GM19324 (cell line): ENCODE measurements at regions not wholly inside any gene's neighbourhood (a gene's known extent, or its start where the extent isn't known, plus 50 kb on each side); places are given as distances from the start of the nearest gene placed in this dataset.

ENCODE experiments used
- ATAC-seq: cut with Tn5 transposase; IDR thresholded peaks from one replicate; pipeline ENCODE4 v1.9.1; 2021; ENCODE audit warnings: mild to moderate bottlenecking, moderate library complexity; ENCODE audit not compliant: unreplicated experiment, low FRiP score

DNA sequence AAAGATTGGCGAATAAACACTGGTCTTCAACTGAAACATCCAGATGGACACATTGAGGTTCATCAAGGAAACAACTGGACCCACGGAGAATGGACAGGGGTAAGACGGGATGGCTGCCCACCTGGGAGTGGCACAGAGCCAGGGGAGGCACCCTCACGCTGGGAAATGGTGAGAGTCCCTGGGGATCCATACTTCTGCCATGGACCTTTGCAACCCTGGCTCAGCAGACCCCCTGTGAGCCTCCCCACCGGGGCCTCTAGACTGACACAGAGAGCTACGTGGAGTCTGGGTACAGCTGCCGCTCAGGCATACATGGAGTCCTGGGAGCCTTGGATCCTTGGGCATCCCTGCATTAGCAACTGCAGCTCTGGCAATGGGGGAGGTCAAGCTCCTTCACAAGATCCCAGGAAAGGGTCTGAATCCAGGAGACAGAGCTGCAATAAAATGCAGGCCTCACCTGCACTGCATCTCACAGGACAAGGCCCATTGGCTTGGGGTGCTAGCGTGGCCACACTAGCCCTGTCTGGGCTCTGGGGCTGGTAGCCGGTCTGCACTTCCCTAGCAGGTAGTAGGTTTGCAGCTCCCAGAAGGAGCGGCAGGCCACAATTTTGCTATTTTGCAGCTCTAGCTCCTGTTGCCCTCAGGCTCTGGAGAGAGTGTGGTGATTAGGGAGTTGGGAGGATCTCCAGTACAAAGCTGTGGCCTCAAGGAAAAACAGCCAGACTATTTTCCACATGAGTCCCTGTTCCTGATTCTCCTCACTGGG is 496.4 kb upstream of the LRRC4C start:
- no peak for ATAC-seq

DNA sequence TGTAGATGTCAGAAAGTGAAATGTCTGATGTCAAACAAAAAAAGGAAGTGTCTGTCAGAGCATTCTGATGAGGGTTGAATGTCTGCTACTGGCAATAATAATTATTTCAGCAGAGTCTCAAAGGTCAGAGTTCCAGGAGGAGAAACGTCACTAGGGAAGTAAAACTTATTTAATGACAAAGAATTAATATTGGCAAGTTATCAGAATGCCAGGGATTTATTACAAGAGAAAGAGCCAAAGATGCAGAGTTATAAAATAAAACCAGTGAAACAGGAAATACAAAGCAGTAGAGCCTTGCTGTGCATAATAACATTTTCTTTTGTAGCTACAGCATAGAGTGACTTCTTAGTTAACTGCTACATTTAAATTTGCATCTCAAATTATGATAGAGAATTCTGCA is 504.0 kb upstream of the LRRC4C start:
- ATAC-seq: no peak

DNA sequence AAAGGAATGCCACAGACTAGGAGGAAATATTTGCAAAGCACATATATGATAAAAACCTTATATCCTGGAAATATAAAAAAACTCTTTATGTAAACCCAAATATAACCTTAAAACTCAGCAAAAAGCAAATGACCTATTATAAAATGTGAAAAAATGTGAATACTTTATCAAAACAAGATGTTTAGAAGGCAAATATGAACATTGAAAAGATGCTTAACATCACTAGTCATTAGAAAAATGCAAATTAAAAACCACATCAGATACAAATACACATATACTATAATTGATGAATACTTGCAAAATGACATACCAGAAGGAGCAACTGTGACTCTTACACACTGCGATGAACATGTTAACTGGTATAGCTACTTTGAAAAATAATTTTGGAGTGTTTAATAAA is 511.2 kb upstream of the LRRC4C start:
- ATAC-seq: no peak

DNA sequence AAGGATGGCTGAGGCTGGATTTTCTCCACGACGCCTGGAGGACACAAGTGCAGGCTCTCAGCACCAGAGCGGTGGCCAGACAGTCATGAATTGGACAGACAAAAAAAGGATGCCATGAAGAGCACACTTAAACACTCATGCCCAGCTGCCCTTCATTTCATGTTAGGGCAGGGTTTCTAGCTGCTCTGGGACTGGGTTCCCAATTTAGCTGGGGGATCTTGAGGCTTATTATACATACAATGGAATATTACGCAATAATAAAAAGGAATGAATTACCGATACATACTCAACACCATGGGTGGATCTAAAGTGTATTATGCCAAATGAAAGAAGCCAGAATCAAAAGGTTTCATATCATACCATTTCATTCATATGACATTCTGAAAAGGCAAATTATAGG is 512.1 kb upstream of the LRRC4C start:
- no peak for ATAC-seq

DNA sequence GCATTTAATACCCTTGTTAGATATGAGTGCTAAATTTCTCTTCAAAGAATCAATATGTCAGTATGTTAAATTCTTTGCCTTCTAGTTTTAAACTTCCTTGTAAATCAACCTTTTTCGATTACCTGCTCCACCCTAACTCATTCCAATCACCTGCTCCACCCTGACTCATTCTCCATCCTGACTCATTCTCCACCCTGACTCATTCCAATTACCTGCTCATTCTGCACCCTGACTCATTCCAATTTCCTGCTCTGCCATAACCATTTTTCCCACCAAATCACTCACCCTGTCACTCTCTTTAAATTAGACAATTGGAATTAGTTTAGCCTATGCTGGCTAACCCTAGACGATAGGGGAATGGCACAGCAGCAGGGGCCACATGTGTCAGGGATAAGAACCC is 519.5 kb upstream of the LRRC4C start:
- no peak for ATAC-seq

DNA sequence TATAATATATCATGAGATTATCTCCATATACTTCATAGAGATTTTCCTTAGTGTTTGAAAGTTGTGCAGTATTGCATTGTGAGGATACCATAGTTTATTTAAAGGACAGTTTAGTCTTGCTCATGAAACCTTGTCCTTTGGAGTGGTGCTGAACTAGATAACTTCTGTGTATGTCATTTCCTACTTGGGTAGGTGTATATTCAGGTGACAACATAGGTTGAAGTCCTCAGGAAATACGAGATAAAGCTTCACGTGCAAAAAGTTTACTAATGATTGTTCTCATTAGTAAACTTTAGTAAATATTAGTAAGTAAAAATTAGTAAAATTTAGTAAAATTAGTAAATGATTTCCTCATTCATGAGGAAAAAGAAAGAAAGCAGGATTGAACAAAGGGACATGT is 521.3 kb upstream of the LRRC4C start:
- no peak for ATAC-seq

DNA sequence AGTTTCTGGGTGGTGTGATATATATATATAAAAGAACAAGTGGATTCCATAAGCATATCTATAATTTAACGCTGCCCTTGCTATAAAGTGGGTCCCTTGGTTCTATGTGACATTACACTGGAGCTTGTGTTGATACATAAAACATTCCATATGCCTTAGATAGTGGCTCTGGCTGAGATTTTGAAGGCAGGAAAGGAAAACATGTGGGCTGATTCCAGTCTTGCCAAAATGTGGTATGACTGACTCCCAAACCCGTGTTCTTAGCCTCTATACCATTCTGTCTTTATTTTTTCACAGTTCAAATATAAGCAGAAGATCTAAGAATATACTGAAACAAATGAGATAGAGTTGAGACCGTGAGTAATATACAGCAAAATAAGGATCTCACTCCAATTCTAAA is 522.8 kb upstream of the LRRC4C start:
- no peak for ATAC-seq

DNA sequence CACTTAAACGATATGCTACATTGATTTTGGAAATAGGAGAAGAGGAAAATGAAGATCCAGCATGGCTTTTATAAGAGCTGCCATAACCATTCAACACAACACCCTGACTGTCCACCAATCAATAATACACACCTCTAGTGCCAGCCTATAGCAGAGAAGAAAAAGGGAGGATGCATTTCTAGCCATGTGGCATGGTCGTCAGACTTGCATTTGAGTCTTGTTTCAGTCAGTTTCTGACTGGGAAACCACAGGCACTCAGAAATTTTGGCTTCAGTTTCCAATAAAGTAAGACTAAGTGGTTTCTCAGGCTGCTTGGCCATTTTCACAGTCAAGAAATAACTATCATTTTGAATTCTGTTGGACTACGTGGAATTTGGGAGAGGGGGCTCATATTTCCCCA is 523.5 kb upstream of the LRRC4C start:
- ATAC-seq: no peak

DNA sequence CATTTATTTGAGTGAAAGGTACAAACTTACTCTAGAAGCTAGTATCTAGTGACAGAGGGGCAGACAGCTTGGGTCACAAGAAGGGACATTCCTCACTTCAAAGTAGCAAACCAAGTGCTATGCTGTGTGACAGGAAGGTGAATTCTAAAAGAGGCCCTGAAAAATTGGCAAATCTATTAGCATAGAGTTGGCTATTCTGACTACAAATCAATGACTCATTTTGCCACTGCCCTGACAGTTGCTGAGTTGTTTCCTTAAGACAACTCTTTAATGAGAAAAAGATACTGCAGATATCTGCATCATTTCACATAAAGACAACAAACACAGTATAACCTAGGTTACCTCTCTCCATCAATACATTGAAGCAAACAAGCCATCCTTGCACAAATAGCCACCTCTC is 524.0 kb upstream of the LRRC4C start:
- ATAC-seq: no peak

DNA sequence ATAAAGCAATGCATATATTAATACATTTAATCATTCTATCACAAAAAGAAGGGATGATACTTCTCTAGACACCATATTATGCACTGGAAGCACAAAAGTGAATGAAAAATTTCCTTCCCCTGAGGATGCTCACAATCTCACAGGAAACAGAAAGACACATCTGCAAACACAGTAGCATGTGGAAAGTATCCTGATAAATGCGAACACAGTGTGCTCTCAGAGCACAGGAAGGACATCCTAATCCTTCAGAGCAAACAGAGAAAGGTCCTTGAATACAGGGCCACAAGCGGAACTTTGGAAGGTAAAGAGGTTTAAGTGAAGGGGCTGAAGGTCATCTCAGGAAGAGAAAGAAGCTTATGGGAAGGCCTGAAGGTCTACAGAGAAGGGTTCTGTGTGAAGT is 524.6 kb upstream of the LRRC4C start:
- no peak for ATAC-seq

DNA sequence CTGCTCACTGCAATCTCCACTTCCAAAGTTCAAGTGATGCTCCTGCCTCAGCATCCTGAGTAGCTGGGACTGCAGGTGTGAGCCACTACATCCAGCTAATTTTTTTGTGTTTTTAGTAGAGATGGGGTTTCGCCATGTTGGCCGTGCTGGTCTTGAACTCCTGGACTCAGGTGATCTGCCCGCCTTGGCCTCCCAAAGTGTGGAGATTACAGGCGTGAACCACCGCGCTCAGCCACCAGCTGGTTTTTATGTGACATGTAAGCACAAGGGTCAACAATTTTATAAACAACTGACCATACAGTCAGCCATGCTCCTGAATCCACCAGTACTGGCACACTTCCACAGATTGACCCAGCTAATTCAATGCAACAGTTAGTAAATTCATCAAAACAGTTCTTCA is 526.3 kb upstream of the LRRC4C start:
- no peak for ATAC-seq

DNA sequence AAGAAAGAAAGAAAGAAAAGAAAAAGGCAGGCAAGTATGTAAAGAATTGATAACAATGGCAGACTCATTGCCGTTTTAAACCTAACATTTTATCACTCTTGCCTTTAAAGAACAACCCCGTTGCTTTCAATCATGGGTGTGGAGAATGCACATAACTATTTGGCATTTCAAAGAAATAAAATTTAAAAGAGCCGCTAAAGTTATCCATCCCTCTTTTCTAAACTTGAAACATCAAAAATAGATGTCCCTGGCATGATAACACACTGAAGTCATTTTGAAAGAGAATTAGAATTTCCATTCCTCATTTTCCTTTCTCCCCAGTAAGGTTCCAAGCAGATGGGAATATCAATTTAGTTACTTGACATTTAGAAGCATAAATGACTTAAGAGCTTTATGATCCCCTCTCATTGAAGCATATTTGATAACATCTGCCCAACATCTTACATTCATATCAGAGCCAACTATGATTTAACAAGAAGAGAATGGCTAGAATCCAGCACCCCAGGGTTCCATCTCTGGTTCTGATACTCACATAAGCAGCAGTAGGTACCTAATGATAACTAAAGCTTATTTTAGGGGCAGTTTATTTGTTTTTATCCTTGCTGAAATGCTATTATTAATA is 529.6 kb upstream of the LRRC4C start:
- no peak for ATAC-seq

DNA sequence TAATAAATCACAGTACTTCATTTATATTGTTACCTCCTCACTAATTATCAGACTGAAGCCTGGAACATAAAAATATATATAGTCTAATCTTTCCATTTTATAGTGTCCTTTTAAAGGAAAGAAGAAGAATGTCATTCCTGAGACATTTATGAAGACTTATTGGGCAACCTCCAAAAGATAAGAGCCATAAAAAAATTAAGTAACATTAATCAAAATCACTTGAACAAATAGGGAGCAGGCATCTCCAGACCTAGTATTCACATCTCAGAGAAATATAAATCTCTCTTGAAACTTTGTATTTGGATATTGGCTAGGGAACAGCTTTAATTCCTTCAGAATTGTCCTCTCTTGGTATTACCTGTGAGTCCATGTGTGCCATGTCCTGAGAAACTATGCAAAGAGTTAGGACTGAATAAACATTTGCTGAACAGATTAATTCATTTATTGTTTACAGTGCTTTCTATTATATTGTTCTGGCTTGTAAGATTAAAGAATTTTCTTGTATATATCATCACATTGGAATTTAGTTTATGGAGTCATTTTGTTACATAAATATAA is 530.5 kb upstream of the LRRC4C start:
- ATAC-seq: no peak

DNA sequence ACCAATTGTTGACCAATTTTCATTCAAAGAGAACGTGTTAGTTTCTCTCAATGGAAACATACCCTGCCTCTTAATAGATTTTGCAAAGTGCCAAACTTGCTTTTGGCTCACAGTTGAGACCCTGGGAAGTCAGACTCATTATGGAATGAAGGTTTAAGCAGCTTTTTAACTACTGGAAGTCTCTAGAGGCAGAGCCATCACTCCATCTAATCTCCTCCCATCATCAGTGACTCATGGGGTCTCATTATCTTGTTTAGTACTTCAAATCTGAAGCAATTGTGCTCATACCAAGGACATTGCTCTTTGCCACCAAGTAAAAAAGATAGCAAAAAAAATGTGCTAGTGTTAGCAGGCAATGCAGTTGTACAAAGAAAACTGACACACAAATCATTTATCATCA is 537.1 kb upstream of the LRRC4C start:
- ATAC-seq: no peak

DNA sequence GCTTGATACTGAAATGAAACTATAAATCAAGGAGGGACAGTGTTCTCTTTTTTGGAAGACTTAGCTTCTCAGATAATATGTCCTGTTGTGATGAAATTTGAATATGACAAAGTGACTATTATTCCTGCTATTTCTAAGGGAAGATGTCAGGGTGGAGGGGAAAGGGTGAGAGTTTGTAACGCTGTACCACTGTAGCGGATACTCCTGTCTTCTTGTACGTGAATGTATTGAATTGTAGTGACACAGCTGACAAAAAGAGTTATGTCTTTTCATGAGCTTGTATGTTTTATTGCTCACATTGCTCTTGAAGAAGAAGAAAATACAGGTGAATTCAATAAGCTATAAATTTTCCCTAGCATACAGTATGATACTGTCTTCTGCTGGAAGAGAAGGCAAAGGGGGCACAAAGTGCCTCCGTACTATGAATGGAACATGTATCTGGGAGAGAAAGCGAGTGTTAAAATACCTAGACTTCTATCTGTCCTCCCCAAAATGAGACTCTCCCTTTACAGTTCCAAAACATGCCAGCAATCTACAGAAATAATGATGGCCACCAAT is 538.5 kb upstream of the LRRC4C start:
- ATAC-seq: no peak

DNA sequence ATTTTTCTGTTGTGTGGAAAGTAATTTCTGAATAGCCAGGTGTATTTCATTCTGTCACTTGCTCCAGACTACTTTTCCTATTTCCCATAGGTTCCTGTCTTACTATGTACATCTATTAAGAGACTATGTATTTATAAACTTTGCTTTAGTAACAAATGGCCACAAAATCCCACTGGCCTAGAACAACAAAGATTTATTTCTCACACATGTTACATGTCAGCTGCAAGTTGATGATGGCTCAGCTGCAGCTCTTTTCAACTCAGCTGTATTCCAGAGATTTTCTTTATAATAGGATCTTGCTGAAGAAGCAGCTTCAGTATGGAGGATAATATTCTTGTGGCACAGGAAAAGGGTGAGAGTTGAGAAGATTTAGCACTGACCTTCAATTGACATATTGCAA is 539.6 kb upstream of the LRRC4C start:
- ATAC-seq: no peak

DNA sequence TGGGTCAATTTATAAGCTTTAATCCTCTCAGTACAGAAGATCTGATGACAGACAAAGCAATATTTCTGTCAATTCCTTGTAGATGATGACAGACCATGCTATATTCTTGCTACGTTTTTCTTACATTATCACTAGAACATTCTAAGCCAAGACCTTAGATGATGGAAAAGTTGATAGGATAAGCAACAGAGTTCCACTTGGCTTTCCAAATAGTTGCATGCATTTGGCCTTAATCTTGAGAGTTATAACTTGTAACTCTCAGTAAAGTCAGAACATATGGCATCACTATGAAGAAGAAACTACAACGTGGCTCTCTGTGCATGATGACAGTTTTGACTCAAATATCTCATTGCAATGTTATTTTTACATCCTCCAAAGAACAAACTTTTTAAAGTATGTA is 544.3 kb upstream of the LRRC4C start:
- no peak for ATAC-seq

DNA sequence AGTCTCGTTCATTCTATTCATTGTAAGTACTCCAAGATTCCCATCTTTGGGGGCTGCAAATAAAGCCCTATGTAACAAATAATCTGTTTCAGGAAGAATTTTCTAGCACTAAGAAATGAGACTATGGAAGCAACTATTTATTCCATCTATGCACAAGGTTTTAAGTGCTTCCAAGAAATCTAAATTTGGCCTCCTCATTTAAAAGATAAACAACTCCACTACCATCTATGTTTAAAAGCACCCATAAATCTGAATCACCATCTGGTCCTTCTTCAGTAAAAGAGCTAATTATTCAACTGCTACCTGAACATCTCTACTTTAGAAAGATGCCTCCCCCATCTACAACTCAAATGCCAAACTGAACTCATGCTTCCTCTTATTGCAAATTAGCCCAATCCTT is 547.3 kb upstream of the LRRC4C start:
- no peak for ATAC-seq

DNA sequence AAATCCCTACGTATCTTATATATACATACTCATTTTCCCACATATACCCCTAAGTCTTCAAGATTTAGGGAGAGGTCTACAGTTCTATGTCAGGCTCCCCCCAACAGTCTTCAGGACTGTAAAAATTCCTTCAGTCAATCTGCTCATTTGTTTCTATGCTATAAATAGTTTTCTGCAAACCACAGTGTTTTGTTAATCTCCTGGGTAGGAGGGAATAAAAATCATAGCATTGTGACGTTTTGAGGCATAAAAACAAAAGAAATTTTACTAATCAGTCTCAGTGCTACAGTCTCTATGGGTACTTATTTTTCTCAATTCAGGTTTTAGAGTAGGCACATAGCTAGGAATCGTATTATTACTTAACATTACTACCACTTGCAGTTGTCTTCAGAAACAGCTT is 552.8 kb upstream of the LRRC4C start:
- ATAC-seq: no peak

DNA sequence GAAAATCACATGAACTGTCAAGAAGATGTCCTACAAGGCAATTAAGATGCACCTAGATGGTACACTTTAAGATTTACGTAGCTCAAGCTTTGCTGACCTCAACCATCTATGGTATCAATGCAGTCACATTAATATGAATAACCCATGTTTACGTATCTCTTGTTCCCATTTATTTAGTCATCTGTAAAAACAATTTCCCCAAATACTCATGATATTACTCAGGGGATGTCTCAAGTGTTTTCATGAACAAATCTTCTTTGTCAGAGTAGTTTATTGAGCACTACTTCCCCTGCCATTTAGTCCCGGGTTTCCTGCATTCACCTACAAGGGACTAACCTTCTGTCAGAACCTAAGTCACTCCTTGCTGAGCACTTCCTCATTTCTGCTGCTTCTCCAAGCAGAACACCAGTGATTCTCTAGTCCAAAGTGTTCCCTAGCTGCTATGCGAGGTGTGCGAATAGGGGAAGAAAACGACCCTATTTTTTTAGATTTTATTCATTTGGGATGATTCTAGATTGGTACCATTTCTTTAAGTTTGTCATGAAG is 554.3 kb upstream of the LRRC4C start:
- no peak for ATAC-seq

DNA sequence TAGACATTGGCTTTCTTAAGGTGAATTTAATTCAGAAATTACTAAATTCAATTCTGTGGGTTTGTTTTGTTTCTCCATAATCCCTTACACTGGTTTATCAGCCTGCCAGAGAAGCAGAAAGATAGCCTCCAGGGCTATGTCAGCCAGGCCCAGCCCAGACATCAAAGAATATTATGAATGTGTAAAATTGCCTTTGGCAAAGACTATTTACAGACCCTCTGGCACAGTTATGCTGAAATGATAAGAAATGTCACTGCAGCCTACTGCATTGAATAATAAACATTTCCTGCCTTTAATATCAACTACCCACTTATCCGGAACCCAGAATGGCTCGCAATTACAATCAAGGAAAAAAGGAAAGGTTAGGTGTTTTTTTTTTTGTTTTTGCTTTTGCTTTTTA is 562.5 kb upstream of the LRRC4C start:
- ATAC-seq: no peak

DNA sequence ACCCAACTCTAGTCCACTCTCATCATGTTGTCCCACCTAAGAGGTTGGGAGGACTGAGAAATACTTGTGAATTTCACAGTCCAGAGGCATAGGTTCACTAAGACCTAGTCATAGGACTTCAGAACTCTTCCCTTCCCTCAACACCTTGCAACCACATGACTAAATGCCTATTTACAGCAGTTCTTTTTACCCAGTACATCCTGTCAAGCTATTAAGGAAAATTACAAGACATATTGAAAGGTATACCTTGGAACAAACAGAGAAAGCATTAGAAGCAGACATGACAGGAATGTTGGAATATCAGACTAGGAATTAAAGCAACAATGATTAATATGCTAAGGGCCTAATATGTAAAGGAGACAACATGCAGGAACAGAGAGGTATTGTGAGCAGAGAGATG is 563.8 kb upstream of the LRRC4C start:
- ATAC-seq: no peak
